SW 1271 (cell line): ENCODE measurements at regions not wholly inside any gene's neighbourhood (a gene's known extent, or its start where the extent isn't known, plus 50 kb on each side); places are given as distances from the start of the nearest gene placed in this dataset.
A peak's percentile ranks its signal among the peaks of the same experiment; 100 is the strongest.

Source experiments
- DNase-seq, 2 experiments: peaks; one replicate each; lab custom pipeline; 2025; lab: John Stamatoyannopoulos, UW

DNA sequence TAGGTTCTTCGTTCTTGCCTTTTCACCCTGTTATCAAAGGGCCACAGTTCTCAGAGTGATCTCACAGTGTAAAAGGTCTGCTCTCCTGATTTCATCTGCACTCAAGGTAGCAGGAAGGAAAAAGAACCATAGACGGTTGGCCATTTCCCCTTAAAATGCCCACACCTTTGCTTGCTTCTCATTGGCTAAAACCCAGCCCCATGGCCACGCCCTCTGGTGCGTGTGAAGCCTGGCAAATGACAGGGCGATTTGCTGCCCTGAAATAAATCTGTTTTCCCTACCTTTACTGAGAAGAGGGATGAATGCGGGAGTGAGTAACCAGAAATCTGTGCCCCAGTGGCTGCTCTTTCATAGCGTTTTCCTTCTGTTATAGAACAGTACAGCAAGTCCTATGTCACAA is 269.3 kb downstream of the POU4F1 start:
- DNase-seq = no peak

DNA sequence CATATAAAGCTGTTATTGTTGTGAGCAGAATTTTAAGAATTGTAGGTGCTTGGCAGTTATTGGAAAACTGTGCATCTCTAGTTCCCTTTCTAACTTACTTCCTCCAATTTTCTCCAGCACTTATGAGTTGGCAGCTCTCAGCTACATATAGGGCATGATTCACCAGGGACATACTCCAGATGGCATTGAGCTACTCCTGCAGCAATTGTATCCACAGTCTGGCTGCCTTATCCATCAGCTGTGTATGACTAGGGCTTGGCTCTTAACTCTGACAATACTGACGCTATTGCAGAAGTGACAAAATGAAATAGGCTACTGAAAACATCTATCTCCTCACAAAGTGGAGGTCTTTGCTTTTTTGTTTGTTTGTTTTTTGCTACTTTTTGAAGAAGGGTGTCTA is 276.7 kb downstream of the POU4F1 start:
- no peak for DNase-seq

DNA sequence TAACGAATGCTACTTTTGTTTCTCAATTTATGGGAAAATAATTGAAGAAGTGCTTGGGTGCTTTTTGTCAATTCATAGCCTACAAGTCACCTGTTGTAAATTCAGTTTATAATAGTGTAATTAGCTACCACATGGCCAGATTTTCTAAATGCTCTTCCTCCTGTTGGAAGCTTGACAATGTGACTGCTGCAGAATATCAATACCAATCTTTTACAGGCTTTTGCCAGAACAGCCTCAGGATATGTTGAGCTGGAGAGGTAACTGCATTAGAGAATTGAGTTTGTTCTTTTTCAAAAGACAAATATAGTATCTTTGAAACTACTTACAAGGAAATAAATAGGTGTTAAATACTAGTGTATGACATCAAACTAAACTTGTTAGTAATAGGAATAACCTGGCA is 277.8 kb downstream of the POU4F1 start:
- DNase-seq = no peak

DNA sequence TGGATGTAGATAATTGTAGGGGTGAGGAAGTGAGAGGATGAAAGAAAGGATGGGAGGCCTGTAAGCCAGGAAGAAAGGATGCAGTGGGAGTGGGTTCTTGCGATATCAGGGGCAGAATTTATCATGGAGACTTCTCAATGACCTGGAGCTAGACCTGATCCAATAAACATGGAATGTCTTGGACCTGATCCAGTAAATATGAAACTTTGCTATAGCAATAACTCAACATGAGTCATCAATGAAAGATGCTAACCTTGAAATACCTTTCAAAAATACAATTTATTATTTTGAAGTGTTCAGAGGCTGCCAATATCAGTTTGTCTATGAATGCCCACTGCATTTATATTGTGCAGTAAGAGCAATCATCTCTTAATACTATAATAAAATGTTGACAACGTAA is 279.5 kb downstream of the POU4F1 start:
- DNase-seq = peak in 1 of 2 experiments; percentile 10

DNA sequence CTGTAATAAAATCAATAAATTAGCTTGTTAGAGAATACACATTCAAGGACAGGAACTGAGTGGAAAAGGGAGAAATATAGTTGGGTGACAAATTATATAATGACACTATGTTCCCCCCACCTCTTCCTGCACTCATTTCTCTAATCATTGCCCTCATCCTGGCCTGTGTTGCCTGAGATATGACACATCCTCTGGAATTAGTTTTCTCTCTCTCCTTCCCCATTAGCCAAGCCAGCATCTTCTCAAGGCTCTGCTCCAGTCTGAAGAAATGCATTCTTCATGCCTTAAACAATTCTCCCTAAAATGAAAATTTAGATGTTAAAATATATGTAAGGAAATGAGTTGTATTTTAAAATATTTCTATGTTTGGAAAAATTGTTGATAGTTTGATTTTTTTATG is 280.3 kb downstream of the POU4F1 start:
- DNase-seq = no peak

DNA sequence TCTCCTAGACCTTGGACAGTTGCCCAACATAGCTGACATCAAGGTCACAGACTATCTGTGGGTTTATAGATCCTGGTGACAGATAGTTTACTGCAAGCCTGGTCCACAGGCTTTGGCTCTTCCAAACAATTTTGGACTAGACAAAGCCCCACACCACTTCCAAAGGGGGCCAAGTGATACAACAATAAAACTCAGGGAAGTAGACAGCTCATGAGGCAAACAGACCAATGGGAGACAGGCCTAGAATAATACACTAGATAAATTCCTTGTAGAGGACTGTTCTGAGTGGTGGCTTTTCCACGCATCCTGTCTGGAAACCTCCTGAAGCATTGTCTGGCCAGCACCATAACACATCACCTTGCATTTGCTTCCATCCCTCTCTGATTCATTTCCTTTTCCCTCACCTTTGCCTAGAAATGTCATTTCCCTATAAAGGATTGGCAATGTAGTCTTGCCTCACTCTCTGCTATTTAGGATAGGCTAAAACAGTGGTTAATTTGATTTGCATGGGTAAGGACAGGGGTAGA is 284.2 kb downstream of the POU4F1 start:
- no peak for DNase-seq

DNA sequence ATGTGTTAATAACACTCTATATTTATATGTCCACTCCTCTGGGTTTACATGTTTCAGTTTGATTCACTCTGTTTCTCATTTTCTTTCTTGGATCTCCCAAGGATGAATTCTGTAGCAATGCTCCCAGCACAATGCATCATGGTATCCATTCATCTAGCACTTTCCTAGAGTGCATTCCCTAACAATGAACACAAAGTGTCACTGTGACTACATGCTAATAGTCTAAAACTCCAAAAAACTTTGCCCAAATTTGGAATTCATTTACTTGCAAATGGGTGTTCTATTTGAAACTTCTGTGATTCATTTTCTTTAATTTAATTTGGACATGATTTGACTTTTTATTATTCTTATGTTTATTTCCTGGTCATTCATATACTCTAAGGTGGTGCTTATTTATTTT is 286.3 kb downstream of the POU4F1 start:
- DNase-seq = no peak

DNA sequence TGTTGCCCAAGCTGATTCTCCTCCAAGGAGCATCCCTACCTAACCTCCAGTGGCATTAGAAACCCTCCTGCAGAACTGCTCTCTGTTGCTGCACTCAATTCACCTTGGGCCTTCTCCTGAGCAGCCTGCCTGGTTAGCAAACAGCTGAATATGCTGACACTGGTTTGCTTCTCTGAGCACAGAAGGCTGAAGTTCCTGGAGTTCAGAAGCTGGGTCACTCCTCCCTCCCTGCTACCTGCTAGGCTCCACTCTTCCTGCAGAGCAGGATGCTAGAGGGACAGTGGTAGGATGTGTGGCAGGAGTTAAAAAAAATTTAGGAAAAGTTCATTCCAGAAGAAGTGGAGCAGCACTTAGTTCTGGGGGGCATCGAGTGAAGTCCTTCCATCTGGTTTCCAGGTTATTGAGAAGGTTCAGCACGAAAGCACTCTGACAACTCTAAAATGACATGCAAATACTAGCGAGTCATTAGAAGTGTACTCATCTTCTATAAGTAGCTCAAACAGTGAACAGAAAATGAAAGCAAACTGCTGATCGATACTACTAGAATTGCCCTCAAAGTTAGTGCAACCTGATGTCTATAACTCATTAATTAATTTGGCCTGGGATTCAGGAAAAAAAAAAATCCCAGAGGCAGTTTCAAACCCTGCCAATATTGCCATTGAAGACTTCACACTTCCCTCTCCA is 293.7 kb downstream of the POU4F1 start:
- DNase-seq = no peak

DNA sequence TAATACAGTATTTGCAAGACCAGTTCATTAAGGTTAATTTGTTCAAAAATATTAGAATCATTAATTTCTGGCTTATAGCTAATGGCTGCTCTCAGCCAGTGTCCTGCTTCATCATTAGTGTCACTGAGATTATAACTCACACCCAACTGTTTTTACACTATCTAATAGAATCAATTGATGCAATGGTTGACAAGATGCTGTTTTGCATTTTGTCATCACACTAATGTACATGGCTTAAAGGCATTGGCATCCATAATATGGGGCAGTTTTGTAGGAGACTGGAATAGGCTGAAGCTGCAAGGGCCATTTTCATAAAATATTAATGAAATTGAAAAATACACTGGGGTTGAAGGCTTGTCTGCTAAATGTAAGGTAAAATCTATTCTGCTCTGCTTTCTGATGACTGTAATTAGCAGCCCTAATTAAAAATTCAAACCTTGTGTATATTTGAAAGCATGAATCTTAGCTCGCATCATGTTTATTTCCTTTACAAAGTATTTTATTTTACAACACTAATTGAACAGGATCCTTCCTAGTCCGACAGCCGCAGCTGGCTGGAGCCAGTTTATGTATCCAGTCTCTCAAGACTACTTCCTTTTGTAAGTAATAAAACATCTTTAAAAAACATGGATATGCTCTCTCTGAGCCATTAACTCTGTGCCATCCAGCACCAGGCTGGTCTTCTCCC is 296.7 kb downstream of the POU4F1 start:
- DNase-seq = no peak

DNA sequence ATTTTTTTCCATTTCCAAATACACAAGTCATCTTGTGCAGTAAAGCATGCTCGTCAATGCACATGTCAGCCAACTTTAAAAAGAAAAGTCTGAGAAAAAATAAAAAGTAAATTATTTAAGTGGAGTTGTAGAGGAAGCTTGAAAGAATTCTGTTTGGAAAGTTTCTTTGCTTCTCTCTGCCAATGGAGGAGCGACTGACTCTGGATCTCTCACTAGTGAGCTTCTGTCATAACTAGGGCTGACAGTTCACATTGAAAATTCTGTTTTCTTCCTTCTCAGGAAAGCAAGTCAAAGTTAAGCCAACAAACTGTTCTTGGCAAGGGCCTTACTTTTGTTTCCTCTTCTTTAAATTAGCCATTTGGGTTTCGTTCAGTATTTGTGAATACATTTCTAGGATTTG is 298.2 kb downstream of the POU4F1 start:
- no peak for DNase-seq

DNA sequence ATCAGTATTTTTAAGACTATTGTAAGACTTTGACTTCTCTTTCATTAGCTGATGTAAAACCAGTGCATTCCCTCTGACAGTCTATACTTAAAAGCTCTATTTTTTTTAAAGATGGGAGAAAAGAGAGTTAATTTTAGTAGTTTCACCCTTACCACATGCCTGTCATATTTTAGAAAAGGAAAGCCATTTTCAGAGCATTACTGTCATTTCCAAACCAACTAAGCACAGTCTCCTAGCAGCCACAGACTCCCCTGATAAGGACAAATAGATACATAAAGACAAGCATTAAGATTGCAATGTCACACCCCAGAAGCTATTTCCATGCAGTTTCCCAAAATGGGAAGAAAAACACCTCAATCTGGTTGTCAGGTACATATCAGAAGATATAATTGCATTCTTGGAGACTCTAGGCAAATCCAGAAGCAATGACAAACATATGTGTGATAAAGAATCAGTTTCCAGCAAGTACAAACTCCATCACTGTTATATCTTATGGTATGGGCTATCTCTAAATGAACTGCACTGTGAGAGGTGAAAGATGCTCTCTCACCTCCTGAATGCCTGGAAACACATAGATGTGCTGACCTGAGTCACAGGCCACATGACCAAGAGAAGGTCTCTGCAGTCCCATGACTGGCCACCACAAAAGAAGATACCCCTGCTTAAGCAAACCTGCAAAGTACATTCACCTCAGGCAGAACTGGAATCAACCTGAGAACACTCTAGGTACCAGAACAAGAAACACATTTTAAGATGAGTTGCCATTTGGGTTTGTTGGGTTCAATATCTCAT is 303.3 kb downstream of the POU4F1 start:
- DNase-seq = no peak

DNA sequence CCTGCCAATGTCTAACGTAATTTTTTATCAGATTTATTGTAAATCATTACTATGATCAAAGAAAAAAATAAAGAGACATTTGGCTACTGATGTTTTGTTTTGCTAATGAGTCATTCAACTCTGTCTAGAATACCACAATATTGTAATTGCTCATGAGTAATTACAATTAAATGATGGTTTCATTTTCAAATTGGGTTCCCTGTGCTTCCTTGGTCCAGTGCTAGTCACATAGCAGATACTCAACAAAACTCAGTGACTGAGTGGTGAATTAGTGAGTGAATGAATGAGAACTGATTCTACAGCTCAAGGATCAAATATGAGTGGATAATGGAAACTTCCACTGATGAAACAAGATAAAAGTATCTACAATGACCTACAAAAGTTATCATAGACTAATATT is 304.7 kb downstream of the POU4F1 start:
- DNase-seq = no peak

DNA sequence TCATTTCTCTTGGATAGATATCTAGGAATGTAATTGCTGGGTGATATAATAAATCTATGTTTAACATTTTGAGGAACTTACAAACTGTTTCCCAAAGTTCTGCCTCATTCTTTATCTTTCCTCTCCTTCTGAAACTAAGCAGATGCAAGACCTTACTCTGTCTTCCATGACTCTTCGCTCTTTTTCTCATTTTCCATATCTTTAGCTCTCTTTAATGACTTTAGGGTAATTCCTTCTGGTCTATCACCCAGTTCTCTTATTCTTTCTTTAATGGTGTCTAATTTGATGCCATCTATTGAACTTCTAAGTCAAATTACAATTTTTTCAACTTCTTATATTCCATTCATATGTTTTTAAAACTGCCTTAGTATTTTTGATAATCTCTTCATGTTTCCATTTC is 316.6 kb downstream of the POU4F1 start:
- DNase-seq = no peak

DNA sequence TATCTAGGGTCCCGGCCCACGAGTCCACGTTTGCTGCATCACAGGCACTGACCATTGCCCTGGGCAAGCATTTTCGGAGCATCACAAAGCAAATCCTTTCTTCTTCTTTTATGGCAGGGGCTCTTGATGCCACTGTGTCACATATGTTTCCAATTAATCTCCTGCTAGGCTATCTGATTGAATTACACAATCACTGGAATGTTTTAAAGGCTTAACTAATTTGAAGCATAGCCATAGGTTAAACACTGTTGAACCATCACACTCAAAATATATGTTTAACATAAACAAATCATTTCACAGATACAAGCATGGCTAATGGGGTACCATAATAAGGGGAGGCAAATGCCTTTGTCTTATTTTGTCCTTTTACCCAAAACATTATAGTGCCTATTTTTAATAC is 338.3 kb downstream of the POU4F1 start:
- DNase-seq = no peak

DNA sequence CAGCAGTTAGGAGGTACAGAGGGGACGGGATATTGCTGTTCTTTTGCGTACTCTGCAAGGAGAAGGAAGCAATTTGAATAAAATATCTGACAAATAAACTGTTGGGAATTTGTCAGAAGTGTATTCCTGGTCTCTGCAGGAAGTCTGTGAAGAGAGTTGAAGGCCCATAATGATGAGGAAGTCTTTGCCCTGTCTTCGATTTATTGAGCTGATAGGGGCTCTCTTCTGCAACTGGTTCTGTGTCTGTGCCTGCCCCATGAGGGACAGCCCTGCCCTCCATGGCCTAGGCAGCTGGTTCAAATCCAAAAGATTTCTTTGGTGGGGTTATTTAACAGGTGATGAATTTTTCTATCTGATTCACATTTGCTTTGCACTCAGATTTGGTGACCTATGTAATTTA is 339.7 kb upstream of the EDNRB start:
- DNase-seq = no peak

DNA sequence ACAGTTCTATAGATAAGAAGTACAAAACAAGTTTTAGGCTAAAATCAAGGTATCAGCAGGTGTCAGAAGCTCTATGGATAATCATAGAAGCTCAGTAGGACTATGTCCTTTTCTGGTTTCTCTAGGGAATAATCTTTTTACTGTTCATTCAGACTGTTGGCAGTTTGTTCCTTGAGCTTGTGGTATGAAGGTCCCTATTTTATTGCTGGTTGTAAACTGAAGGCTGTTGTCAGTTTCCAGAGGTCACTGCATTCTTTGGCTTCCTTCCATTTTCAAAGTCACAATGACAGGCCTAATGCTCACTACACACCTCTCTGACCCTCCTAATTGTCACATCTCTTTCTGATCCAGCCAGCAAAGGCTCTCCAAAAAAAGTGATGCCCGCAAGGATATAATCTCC is 337.9 kb upstream of the EDNRB start:
- DNase-seq = no peak

DNA sequence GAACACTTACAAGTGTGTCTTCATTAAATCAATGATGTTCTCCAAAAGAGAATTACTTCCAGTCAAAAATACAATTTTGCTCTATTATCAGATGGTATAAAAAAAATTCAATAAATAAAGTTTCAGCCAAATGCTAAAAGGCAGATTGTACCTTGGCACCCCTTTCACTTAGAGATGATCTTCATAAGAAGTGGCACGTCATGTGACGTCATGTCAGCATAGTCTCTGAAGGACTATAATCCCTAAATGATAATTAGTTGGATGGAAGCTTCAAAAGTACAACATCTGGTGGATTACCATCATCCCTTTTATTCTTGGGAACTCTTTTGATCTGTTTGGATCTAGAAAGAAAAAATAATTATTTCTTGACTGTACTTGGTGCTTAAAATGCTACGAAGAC is 335.5 kb upstream of the EDNRB start:
- no peak for DNase-seq

DNA sequence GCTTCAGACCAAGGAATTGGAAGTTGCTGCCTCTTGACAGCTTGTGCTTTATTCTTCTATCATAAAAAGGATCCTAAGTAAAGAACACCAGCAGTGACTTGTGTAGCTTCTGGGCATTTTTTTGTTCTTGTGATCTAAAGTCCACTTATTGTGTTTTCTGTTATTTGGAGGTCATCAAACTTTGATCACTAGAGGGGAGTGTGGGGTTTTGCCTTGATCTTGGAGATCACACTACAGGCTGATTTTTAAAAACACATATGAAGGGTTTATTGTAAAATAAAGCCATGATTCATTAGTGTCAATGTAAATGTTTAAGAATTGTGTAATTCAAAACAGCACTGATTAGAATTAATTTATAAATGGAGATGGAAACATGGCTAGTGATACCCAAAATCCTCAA is 328.7 kb upstream of the EDNRB start:
- DNase-seq = no peak

DNA sequence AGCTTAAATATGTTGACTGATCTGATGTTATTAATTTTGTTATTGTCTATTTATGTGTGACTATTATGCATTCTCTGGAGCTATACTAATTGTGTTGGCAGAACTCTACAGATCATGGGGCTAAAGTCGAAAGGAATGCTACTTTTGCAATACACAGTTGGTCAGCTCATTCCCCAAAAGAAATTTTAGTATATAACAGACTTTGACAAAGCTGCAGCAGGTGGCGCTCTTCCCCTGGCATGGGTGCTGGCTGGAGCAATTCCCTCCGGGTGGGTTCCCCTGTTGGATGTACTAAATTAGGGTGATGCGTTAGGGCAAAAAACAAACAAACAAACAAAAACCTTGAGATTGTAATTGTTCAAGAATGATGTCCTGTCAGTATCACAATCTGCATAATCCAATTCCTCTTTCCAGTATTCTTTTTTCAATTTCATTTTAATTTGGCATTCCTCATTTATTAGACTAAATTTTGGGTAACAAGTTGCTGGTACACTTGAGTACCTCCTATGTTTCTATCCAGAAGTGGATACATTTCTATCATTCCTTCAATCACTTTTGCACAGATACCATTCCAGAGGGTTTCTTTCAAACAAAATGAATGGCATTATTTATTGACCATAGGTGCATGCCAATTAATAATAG is 322.8 kb upstream of the EDNRB start:
- DNase-seq = peak in 1 of 2 experiments; percentile 22

DNA sequence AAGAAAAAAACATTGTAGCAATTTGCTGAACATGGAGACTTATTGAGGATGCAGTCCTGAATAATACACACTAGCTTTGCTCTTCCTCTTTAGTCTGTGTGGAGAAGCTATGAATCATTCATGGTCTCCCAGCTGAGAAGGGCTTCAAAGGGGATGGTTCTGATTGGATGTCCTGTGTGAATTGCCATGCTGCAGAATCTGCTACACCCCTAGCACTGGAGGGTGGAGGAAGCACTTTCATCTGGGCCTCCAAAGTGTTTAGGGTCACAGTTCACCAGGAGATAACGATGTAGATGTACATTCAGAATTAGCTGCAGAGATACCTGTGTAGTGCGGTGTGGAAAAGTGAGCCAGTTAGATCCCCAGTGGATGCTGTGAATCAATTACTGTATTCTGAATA is 321.1 kb upstream of the EDNRB start:
- DNase-seq = no peak

DNA sequence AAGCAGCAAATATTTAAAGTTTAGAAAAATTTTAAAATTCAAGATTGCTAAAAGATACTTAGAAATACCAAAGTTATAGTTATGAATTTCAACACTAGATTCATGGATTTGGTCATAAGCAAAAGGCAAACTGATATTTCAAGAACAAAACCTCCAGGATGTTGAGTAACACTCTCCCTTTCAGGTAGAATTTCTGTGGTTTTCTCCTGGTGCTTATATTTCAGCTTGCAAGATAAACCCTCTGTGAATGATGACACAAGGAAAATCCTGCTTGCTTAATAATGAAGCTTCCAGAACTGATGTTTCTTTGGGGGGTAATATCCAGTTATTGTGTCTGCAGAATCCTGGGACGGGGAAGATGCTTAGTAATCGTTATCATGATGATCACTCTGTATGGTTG is 320.3 kb upstream of the EDNRB start:
- no peak for DNase-seq

DNA sequence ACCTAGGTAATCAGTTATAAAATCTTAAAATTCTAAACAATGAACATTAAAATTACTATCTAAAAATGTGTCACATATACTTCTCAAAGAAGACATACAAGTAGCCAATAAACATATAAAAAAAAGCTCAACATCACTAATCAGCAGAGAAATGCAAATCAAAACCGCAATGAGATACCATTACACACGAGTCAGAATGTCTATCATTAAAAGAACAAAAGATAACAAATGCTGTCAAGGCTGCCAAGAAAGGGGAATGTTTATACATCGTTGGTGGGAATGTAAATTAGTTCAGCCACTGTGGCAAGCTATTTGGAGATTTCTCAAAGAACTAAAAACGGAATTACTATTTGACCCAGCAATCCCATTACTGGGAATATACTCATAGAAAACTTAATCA is 310.3 kb upstream of the EDNRB start:
- no peak for DNase-seq

DNA sequence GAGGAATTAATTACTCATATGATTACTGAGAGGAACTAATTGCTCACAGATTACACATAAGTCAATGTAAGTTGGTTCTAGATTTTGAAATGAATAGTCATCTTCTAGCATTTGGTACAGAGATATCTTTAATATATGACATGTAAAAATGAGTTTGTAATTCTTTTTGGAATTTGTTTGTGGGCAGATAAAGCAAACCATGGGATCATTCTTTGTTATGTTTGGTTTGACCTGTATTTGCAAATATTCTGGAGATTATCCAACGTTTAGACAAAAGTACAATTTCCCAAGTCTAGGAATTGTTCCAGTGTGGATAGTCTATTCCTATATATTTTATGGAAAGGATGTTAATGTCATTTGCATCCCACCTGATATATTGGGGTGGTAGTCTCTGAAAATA is 309.6 kb upstream of the EDNRB start:
- DNase-seq = no peak
